ENCODE measurements at regions not wholly inside any gene's neighbourhood (a gene's known extent, or its start where the extent isn't known, plus 50 kb on each side); places are given as distances from the start of the nearest gene placed in this dataset.

DNA sequence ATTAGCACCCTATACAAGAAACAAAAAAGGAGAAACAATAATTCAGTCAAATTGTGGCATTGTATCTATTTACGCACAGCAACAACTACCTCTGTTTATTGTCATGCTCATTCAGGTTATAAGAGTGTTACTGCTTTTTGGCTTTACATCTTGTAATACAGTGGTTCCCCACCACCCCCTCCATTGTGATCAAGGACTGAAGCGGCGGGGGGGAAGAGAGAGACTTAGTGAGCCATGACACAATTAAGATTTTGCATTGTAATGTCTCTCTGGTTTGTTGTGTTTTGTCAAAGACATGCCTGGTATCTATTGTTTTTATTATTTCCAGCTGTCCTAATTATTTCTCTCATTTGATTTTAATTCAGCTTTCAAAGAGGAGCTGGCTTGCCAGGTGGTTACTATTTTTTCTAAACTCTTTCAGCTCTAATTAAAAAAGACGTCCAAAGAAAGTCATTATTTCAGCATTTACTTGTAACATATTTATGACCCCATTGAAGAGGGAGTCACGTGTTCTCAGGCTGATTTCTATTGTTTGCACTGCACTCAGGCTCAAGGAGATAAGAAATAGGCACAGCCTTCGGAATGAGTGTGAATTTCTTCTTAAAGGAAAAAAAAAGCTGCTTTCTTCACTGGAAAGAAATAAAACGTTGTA, 234.4 kb upstream of the TBL1XR1 start:
- DNase-seq (ENCODE audit: low spot score): no peak

DNA sequence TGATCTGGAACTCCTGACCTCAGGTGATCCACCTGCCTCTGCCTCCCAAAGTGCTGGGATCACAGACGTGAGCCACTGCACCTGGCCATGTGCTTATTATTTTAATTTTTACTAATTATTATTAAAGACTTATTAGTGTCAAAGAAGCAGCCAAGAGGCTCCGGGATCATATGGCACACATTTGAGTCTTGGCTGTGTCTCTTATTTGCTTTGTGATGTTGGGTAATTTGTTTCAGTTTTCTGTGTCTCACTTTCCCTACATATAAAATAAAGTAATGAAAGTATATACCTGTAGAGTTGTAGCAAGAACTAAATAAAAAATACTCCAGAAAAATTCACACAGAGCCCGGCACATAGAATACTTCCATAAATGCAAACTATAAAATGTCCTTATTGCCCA, 238.0 kb upstream of the TBL1XR1 start:
- no peak for DNase-seq (ENCODE audit: low spot score)

DNA sequence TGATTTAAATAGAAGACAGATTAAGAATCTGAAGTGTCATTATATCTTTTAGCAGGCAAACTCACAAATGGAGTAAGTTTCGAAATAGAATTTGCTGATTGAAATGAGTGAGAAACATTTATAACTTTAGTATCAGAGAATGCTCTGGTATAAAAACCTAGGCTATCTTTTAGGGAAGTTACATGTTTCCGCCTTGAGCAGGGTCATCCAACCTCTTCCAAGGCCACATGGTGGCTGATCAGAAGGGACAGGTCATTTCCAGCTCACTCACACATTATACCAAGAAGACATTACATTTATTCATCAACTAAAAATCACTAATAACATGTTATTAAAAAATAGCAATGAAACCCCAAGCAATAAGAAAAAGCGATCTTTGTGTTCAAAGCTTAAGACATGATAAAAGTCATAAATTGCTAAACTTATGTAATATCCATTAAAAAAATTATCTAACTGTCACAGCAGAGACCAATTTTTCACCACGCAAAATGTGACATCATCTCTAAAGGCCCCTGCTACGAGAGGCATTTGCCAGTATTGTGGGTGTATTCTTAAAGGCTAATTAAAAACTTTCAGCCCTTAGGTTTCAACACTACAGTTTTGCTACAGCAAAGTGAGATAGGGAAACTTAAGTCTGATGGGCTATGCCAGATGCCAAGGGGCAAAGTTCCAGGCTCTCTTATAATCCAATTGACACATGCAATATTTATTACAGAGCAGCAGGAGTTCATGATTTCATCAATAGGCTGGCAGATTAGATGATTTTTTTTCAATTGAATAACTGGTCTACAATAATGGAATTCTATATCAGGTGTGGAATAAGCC, 240.4 kb upstream of the TBL1XR1 start:
- DNase-seq (ENCODE audit: low spot score): no peak

DNA sequence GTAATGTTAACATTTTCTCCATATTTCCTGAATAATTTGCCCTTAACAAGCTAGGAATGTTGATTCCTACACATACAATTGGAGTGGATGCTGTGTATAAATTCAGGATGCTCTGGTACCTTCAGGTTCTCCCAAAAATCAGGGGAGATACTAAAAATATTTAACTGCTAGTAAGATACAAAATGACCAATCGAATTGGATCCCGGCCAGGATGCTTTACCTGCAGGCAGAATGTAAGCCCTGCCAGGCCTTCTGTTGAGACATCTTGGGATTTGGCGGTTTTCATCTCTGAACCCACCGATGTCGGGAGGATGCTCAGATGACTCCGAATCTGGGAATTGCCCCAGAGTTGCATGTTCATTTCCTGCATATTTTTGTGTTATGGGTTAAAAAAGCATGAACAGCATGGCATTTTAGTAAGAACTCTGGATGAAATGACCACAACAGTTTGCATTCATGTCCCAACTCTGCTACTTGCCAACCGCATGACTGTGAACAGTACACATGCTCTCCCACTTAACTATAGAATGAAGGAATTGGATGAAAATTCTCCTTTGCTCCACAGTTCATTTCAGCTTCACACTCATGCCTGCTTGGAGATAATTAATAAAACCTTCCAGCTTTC, 241.4 kb upstream of the TBL1XR1 start:
- DNase-seq (ENCODE audit: low spot score): no peak

DNA sequence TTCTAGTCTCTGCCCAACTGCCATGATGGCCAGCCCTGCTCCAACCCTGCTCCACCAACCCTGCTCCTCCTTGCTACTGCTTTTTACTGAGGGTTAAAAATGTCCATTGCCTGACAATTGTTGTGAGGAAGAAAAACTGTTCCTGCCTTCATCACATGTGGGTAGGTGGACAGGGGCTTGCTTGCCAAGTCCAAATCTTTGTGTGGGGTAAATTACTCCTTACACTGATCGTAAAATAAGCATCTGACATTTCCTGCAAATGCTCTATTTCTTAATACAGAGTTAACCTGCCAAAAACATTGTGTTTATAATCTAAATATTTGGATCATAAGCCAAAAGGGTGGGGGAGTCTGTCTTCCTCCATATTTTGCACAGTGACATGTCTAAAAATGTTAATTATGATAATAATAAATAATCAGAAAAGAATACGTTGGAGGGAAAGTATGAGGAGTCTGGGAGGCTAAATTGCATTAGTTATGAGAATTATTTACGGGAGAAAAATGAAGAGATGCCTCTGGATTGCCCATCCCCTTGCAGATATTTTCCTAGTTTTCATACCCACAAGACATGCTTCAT, 242.5 kb upstream of the TBL1XR1 start:
- DNase-seq (ENCODE audit: low spot score): no peak

DNA sequence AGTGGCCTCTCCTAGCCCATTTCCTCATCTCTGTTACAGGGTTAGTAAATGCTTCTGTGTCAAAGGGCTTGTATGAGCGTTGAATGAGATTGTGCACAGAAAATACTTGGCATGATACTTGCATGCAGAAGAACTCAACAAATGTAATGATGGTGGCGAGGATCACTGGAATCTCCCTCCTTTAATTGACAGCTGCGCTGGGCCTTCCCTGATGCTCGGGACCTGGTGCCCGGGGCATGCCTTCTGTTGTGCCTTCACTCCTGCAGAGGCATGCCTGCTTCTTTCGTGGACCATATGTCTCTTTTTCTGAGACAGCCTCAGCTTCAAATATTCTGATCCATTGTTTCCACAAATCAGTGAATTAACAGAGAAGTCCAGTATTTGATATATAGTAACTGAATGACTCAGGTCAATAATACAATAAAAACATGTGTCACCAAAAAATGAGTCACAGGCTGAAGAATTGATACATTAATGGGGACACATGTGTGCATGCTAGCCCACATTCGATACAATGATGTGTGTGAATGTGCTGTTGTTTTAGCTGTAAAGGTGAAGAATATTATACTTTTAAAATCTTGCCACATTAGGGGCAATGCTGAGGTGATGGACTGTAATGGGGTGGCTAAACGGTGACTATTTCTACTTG, 243.3 kb upstream of the TBL1XR1 start:
- no peak for DNase-seq (ENCODE audit: low spot score)

DNA sequence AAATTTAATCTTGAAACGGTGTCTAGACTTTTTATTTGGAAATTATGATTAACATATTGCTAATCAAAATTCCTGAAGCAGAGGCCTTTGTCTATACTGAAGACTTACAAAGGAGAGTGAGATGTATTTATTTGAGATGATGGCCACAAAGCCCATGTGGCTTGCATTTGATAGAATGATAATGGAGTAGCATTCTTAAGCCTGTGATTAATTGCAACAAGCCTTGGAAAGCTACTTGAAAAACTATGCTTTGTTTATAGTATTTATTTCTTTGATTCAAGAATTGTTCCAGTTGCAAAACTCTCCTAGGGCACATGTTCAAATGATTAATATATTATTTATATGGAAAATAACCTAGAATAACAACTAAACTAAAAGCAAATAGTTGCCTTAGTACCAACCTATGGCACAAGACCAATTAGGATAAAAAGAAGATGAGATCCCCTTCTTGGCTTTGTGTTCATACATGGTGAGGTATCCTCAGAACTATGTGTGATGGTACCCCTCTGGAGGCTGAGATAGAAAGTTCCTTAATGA, 244.1 kb upstream of the TBL1XR1 start:
- no peak for DNase-seq (ENCODE audit: low spot score)

DNA sequence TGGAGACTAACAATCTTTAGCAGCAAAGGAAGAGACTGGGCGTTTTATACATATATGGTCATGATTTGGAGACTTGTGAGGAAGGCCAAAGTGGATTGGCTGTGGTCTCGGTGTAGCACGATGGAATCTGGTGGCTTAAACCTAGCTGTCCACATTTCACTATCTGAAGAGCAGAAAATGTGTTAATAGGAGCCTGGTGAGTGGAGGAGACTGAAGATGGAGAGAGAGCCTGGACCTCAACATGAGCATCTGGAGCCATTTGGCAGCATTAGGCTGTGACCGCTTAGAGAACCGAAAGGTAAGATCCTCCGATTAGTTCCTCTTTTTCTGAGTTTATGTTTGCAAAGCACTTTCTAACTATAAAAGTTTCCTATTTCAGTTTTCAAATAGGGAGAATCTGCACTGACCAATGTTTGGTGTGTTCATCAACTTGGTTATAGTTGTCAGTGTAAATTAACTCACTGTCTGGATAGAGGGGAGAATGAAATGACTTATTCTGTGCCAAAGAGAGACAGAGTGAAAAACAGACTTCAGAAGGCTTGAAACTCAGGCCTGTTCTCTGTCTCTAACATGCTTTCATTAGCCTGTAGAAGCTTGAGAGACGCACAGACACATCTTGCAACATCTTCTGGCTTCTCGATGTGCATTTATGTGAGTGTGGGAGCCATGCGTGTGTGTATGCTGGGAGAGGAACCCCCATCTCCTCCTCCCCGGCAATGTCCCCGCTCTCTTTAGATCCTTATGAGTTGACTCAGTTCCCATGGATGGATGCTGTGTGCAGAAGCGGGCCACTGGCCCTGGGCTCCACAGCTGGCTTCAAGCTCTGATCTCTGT, 244.7 kb upstream of the TBL1XR1 start:
- peak; percentile 81 for DNase-seq (ENCODE audit: low spot score)

DNA sequence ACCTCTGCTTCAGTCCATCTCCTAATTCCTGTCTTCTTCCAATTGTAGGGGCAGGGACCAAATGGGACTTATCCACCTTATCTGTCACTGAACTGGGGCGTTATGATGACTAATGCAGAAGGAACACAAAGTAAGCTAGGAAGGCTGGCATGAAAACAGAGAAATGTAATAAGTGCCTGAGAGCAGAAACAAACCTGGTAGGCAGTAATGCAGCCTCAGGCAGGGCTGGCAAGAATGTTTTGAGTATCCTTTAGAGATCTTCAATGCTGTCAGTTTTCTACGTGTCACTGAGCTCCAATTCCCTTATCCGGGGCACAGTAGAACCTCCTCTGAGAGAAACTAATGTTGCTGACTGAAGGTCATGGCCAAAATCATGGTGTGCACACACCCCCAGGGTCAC, 246.2 kb upstream of the TBL1XR1 start:
- no peak for DNase-seq (ENCODE audit: low spot score)

DNA sequence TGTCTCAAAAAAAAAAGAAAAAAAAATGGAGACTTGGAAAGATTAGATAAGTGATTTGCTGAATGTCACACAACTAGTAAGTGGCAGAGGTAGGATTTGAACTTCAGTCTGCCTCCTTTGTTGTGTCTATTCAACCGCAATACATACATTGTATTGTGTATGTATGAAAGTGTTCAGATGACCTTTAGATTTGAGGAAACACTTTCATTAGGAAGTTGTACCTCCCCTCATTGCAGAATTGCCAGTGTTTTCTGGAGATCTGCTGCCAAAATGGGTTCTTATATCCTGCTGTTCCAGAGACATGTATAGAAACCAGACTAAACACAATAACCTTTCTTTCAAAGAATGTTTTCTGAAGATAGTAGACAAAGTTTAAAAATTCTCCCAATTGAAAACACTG, 247.4 kb upstream of the TBL1XR1 start:
- no peak for DNase-seq (ENCODE audit: low spot score)

DNA sequence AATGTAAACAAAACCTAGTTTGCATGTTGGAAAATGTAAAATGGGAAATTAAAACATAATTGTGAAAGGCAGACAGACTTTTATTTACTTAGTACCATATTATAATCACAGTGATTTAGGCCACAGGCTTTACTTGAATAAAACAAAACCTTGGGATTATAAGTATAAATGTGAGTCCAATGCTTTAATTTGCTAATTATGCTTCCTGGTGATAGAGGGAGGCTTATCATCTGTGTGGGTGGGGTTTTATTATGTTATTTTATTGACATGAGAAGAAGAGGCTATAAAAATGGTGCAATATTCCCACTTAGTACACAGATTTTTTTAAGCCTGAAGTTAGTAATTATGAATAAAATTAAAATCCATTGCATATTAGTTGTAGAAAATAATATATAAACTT, 248.3 kb upstream of the TBL1XR1 start:
- no peak for DNase-seq (ENCODE audit: low spot score)

DNA sequence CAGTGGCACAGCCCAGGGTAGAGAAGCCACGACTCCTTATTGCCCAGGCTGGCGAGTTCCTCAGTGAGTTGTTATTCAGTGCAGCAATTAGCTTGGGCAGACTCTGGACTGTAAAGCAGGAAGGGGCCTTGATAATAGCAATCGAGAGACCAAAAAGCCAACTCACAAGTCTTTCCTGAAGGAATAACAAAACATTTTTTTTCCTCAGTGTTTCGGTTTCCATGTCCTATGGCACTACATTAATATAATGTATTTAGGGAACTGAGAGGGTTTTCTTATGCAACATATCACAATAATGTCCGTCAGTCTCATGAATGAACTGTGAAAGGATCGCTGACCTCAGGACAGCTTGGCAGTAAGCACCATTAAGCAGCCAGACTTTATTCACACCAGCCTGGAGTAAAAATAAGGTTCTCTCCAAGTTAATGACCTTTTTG, 248.9 kb upstream of the TBL1XR1 start:
- no peak for DNase-seq (ENCODE audit: low spot score)

DNA sequence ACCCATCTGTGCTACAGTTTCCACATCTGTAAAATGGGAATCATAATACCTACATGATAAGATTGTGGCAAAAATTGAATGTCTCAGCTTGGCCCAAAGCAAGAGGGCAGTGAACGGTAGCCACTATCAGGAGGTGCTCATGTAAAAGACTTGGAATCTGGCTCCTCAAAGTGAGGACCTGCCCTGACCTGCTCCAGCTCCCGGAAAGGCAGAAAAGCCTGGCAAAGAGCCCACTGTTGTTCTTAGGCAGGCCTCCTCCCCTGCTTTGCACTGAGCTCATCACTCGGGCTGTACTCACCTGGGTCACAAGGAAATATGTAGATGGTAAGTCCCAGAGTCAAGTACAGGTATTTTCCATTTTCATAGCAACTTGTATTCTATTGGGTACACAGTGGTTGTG, 250.7 kb upstream of the TBL1XR1 start:
- DNase-seq (ENCODE audit: low spot score): no peak

DNA sequence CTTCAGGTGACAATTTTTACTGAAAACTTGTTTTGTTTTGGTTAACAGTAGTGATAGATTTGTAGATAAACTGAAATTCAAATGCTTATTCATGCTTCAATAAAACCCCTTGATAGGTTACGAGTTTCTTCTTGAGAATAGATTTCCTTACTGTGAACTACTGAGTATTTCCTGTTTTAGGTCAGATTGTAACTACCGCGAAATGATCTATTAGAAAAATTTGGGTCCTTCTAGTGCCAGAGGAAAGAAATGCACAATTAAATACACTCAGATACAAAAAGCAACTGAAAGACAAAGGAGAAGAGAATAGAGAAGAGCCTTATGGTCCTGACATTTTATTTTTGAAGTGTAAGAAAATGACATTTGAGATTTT, 251.7 kb upstream of the TBL1XR1 start:
- DNase-seq (ENCODE audit: low spot score): no peak

DNA sequence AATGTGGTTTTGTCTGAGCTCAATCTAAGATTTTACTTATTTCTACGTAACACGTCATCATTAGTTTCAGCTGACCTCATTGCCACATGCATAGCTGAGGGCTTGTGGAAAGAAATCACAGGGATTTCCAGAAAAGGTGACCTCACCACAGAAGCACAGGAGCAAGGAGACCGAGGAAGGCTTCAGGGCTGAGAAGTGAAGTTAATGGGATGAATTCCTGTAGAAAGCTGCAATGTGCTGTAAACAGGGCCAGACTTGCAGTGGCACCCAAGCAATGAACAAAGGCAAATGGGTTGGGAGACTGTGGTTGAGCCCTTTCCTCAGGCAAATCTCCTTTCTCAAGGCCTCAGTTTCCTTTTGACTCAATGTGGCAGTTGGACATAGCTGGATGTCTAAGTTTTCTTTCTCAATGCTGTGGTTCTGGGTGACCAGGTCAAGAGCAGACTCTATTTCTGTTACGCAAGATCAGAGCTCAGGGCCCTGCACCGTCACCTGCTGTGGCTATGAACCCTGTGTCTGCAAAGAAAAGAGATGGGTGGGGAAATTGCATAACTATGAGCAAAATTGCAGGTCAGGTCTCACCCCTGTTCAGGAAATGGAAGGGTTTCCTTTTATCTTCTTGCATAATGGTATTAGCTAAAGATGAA, 252.2 kb upstream of the TBL1XR1 start:
- no peak for DNase-seq (ENCODE audit: low spot score)

DNA sequence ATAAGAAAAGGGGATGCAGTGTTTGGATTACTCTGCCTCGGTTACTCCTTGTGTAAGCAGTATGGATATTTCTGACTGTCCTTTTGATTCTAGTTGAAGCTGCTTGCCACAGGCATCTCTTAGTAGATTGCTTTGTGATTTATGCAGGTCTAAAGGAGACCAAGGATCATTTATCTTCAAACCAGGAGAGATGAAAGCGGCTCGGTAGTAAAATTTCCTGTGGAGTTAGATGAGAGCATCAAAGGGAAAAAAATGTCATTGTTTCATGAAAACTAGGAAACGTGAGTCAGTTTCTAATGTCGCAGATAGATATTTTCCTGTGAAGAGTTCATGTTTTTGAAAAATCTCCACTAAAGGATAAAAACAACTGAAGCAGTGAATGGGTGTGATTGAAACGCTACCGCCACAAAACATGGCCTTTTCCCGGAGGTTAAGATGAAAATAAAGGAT, 254.0 kb upstream of the TBL1XR1 start:
- no peak for DNase-seq (ENCODE audit: low spot score)

DNA sequence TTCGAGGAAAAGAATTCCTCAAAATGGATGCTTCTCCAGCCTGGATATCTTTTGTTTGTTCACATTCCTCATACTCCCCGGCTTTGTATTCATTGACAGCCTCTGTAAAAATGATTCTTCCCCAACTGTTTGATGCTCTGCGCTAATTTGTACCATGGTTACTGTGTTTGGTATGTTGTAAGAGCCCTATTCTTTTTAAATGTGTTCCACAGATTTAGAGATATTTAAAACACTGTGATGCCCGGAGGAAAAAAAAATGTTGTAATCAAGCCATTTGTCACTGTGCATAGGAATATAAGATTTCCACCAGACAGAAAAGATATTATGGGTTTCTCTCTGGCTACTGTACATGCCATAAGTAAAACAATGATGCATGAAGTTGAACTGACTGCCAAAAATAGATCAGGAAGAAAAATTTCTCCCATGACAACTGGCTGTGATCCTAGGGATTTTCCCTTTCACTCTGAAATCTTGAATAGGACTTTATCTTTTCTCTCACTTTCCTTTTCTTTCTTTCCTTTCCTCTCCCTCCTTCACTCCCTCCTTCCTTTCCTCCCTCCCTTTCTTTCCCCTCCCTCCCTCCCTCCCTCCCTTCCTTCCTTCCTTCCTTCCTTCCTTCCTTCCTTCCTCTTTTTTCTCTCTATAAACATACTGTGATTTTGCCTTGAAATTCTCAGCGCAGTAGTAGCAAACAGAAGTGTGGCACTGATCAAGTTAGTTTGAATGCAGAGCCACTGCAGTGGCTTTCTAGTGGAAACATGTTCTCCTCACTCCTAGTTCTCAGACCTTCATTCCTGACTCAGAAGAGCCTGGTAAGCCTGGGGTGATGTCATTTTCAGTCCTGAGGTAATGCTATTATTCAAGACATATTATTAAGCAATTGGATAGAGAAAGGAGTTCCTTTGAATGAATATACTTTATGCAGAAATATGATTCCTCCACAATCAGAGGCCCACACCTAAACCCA, 254.9 kb upstream of the TBL1XR1 start:
- no peak for DNase-seq (ENCODE audit: low spot score)

DNA sequence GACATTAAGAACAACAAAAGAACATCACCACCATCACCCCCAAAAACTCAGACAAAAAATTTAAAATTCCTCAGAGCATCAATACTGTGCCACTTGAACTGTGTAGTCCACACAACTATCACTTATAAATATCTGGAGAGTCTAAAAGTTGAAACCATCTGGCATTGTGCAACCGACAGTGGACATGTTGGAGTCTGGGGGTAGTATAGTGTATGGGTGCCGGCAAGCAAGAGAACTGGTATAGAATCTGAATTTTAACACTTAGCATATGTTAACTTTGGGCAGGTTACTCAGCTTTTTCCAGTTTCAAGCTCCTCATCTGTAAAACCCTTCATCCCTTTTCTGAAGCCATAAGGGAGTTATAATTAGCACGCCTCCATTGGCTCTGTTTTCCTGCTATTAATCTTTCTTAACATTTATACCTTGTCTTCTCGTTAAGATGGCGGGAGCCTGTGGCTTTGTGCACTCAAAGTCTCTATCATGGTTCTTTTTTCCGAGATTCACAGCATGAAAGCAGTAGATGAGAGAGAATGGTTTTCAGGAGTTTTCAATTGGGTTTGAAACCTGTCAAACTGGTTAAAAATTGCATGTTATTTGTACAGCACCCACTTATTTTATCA, 255.7 kb upstream of the TBL1XR1 start:
- DNase-seq (ENCODE audit: low spot score): no peak

DNA sequence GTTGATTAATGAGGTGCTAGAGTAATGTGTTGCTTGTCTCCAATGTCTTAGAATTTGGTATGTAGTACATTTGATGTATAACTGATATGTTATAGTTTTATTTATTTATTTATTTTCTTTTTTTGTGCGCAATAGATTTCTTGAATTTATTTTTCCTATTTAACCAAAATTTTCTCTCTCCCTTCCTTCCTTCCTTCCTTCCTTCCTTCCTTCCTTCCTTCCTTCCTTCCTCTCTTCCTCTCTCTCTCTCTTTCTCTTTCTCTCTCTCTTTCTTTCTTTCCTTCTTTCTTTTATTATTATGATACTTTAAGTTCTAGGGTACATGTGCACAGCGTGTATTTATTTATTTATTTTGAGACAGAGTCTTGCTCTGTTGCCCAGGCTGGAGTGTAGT, 256.2 kb upstream of the TBL1XR1 start:
- no peak for DNase-seq (ENCODE audit: low spot score)

Data from NAMALWA (cell line).